IMR-90 (cell line): ENCODE measurements at regions not wholly inside any gene's neighbourhood (a gene's known extent, or its start where the extent isn't known, plus 50 kb on each side); places are given as distances from the start of the nearest gene placed in this dataset.

Experiments used
- ATAC-seq: fragments of 200-7000 bp; cut with Tn5 transposase; 2 replicates; pipeline ENCODE4 v1.9.1; 2020; ENCODE audit warnings: low read depth, mild to moderate bottlenecking, moderate library complexity
- BruUV-seq: library from RNA; stranded (reverse); fragments of 400-500 nt; replicated peaks from 2 replicates; lab custom pipeline; 2021; lab: Mats Ljungman, UMichigan
- CTCF ChIA-PET: fragments of 300-600 bp; formaldehyde crosslinking; extraction: SDS; loops from one replicate; lab custom pipeline; 2021; ENCODE audit warnings: antibody characterized with exemption; lab: Yijun Ruan, JAX
- POLR2A ChIA-PET: fragments of 300-600 bp; sonication (Branson Sonifier 250); formaldehyde crosslinking; loops from one replicate; lab custom pipeline; 2022; ENCODE audit warnings: antibody characterized with exemption; ENCODE audit not compliant: unreplicated experiment; lab: Charles Lee
- DNase-seq: peaks from one replicate; pipeline ENCODE4 v3.0.0; 2013
- H2AFZ ChIP-seq: replicated peaks from 2 replicates; pipeline ENCODE3; 2013; ENCODE audit warnings: low read length, mild to moderate bottlenecking; ENCODE audit not compliant: poor library complexity
- H2AK5ac ChIP-seq: 2 replicates; pipeline ENCODE4 v1.6.1; 2013; ENCODE audit warnings: low read depth, low read length, inconsistent platforms
- H2AK9ac ChIP-seq: replicated peaks from 2 replicates; pipeline ENCODE3; 2013; ENCODE audit warnings: mild to moderate bottlenecking, low read depth, low read length, moderate library complexity; ENCODE audit not compliant: poor library complexity
- H2BK120ac ChIP-seq: 2 replicates; pipeline ENCODE4 v1.6.1; 2013; ENCODE audit warnings: low read depth, low read length, inconsistent platforms
- H2BK15ac ChIP-seq: 3 replicates; pipeline ENCODE4 v1.6.1; 2013; ENCODE audit warnings: low read depth, low read length, inconsistent platforms
- H2BK20ac ChIP-seq: 2 replicates; pipeline ENCODE4 v1.6.1; 2013; ENCODE audit warnings: low read depth, mild to moderate bottlenecking, inconsistent platforms, low read length, moderate library complexity
- H2BK5ac ChIP-seq: 2 replicates; pipeline ENCODE4 v1.6.1; 2013; ENCODE audit warnings: mild to moderate bottlenecking, low read depth, low read length, inconsistent platforms; ENCODE audit not compliant: poor library complexity, severe bottlenecking
- H3K14ac ChIP-seq: replicated peaks from 2 replicates; pipeline ENCODE4 v1.6.1; 2013; ENCODE audit warnings: low read depth, low read length, inconsistent platforms
- H3K18ac ChIP-seq: 2 replicates; pipeline ENCODE4 v1.6.1; 2013; ENCODE audit warnings: low read depth, low read length, control low read depth
- H3K23ac ChIP-seq: 2 replicates; pipeline ENCODE4 v1.6.1; 2013; ENCODE audit warnings: low read depth, low read length, inconsistent platforms
- H3K27ac ChIP-seq: 2 replicates; pipeline ENCODE4 v1.5.1; 2013; ENCODE audit warnings: mild to moderate bottlenecking, control low read depth, low read length; ENCODE audit not compliant: insufficient read depth
- H3K27me3 ChIP-seq: 2 replicates; pipeline ENCODE4 v1.6.1; 2013; ENCODE audit warnings: low read length; ENCODE audit not compliant: control insufficient read depth, insufficient read depth
- H3K36me3 ChIP-seq: 2 replicates; pipeline ENCODE4 v1.6.1; 2013; ENCODE audit warnings: low read length, mixed read lengths; ENCODE audit not compliant: control insufficient read depth, insufficient read depth
- H3K4ac ChIP-seq: 2 replicates; pipeline ENCODE4 v1.6.1; 2013; ENCODE audit warnings: low read depth, low read length, inconsistent platforms
- H3K4me1 ChIP-seq: 2 replicates; pipeline ENCODE4 v1.6.1; 2013; ENCODE audit warnings: low read length, mixed read lengths; ENCODE audit not compliant: control insufficient read depth, insufficient read depth
- H3K4me2 ChIP-seq: 2 replicates; pipeline ENCODE4 v1.6.1; 2013; ENCODE audit warnings: low read depth, mild to moderate bottlenecking, control low read depth, low read length, moderate library complexity
- H3K4me3 ChIP-seq: 2 replicates; pipeline ENCODE4 v1.5.1; 2013; ENCODE audit warnings: low read depth, mild to moderate bottlenecking, control low read depth, low read length, moderate library complexity; ENCODE audit not compliant: insufficient read depth
- H3K56ac ChIP-seq: 2 replicates; pipeline ENCODE4 v1.6.1; 2013; ENCODE audit warnings: low read length, inconsistent platforms; ENCODE audit not compliant: insufficient read depth; ENCODE audit errors: extremely low read depth
- H3K79me1 ChIP-seq, 2 experiments: 2 replicates each; pipeline ENCODE4 v1.6.1; 2013; ENCODE audit warnings: low read length in 2 of 2, inconsistent platforms in 1 of 2, low read depth in 1 of 2
- H3K9ac ChIP-seq: 2 replicates; pipeline ENCODE4 v1.6.1; 2013; ENCODE audit warnings: low read depth, low read length, control low read depth
- H3K9me1 ChIP-seq: 2 replicates; pipeline ENCODE4 v1.6.1; 2013; ENCODE audit warnings: low read length, inconsistent platforms; ENCODE audit not compliant: insufficient read depth
- H3K9me3 ChIP-seq: 2 replicates; pipeline ENCODE4 v1.6.1; 2013; ENCODE audit warnings: low read length; ENCODE audit not compliant: control insufficient read depth, insufficient read depth
- H4K20me1 ChIP-seq: 2 replicates; pipeline ENCODE4 v1.6.1; 2013; ENCODE audit warnings: low read length, inconsistent platforms; ENCODE audit not compliant: insufficient read depth
- H4K5ac ChIP-seq: 2 replicates; pipeline ENCODE4 v1.6.1; 2013; ENCODE audit warnings: mild to moderate bottlenecking, low read depth, low read length, control low read depth
- H4K8ac ChIP-seq, 2 experiments: 2 replicates each; pipeline ENCODE4 v1.6.1; 2013; ENCODE audit warnings: low read depth in 2 of 2, low read length in 2 of 2, control low read depth in 1 of 2, inconsistent platforms in 1 of 2
- H4K91ac ChIP-seq: 2 replicates; pipeline ENCODE4 v1.6.1; 2013; ENCODE audit warnings: low read depth, low read length, inconsistent platforms; ENCODE audit not compliant: insufficient read depth
- MAFK ChIP-seq: IDR thresholded peaks from 2 replicates; pipeline ENCODE4 v1.6.1; 2012; ENCODE audit warnings: low read depth, low read length, improper control_type of control experiment
- MAZ ChIP-seq: IDR thresholded peaks from 2 replicates; pipeline ENCODE4 v1.6.1; 2012; ENCODE audit warnings: low read depth, mild to moderate bottlenecking, low read length, improper control_type of control experiment, moderate library complexity, borderline replicate concordance
- MXI1 ChIP-seq: IDR thresholded peaks from 2 replicates; pipeline ENCODE4 v1.6.1; 2012; ENCODE audit warnings: low read depth, mild to moderate bottlenecking, low read length, moderate library complexity, borderline replicate concordance
- RAD21 ChIP-seq: IDR thresholded peaks from 2 replicates; pipeline ENCODE4 v1.6.1; 2012; ENCODE audit warnings: low read length, improper control_type of control experiment
- RCOR1 ChIP-seq: IDR thresholded peaks from 2 replicates; pipeline ENCODE4 v1.6.1; 2012; ENCODE audit warnings: mild to moderate bottlenecking, low read length, improper control_type of control experiment; ENCODE audit not compliant: insufficient replicate concordance
- RFX5 ChIP-seq: IDR thresholded peaks from 2 replicates; pipeline ENCODE4 v1.8.0; 2012; ENCODE audit warnings: low read depth, mild to moderate bottlenecking, low read length, moderate library complexity
- SMC3 ChIP-seq: fragments of 150-350 bp; IDR thresholded peaks from 2 replicates; pipeline ENCODE4 v1.6.1; 2016; ENCODE audit warnings: low read depth, mild to moderate bottlenecking, antibody characterized with exemption, low read length, moderate library complexity
- WGBS, 2 experiments: methylation state at CpG; one replicate each; pipeline versions ENCODE4 v1.1.5 to v1.1.7; 2013; ENCODE audit warnings: missing lambda C conversion rate in 2 of 2; ENCODE audit not compliant: insufficient read length in 1 of 2; ENCODE audit errors: extremely low coverage in 2 of 2; 5-methylcytosine and 5-hydroxymethylcytosine counted together
- dilution Hi-C: fragments of 300-500 bp; cut with HindIII; formaldehyde crosslinking; loops from one replicate; pipeline ENCODE4 v1.14.3; 2018; ENCODE audit warnings: low sequenced_read_pairs; ENCODE audit not compliant: unreplicated experiment
- in situ Hi-C: fragments of 300-500 bp; cut with MboI; formaldehyde crosslinking; loops from 3 replicates; pipeline ENCODE4 v1.14.3; 2019; ENCODE audit warnings: low sequenced_read_pairs, inconsistent platforms, mixed read lengths
- intact Hi-C: fragments of 100-400 bp; cut with micrococcal nuclease; formaldehyde crosslinking; loops from 2 replicates; pipeline ENCODE4 v1.10.0; 2022
- TF ChIP-seq, protein P1 (sequence below): conservative IDR thresholded peaks from 2 replicates; pipeline ENCODE4 v1.5.1; 2012; ENCODE audit warnings: mild to moderate bottlenecking, low read depth, low read length, improper control_type of control experiment
- TF ChIP-seq, protein P2 (sequence below): fragments of 150-350 bp; IDR thresholded peaks from 2 replicates; pipeline ENCODE4 v1.6.1; 2017; ENCODE audit warnings: mild to moderate bottlenecking, antibody characterized with exemption, low read length, low read depth

DNA sequence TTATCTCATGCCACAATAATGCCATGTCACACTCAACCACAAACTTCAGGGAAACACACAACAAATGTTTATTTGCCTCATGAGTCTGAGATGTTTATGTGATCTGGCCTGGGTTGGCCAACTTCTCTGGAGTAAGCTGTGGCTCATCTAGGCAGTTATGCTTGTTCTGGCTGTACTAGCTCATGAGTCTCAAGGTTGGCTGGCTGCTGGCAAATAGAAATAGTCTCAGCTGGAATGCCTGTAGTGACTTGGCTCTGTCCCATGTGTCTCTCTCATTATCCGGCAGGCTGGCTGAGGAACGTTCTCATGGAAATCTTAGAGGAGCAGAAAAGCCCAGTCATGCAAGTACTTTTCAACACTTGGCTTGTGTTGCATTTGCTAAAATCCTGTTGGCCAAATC, 234.9 kb upstream of the CDH2 start:
- DNase-seq, result no peak

More for the DNA sequence above, 234.9 kb upstream of the CDH2 start:
- Histone ChIP-seq H3K9me3 (no peaks in the 10 kb centered on the region), H4K8ac (no peak overlapping the region), H2BK120ac (no peak overlapping the region), H3K27ac (no peak overlapping the region), H4K91ac (no peak overlapping the region), H3K36me3 (no peaks in the 10 kb centered on the region), H3K56ac (no peak overlapping the region), H2BK5ac (no peak overlapping the region), H2BK20ac (no peak overlapping the region), H4K20me1 (no peaks in the 10 kb centered on the region), H3K18ac (no peak overlapping the region), H3K4me2 (no peak overlapping the region), H3K4me3 (no peak overlapping the region), H3K79me1 (no peaks in the 10 kb centered on the region), H4K5ac (no peak overlapping the region), H3K9ac (no peak overlapping the region), H3K23ac (no peak overlapping the region), H3K9me1 (no peaks in the 10 kb centered on the region), H3K4me1 (no peaks in the 10 kb centered on the region), H2BK15ac (no peak overlapping the region), H2AK5ac (no peak overlapping the region), H3K4ac (no peak overlapping the region), H3K27me3 (no peaks in the 10 kb centered on the region), H2AK9ac (peak overlapping the region; percentile 69), H3K14ac (no peak overlapping the region), H2AFZ (no peak overlapping the region)
- intact Hi-C loops (no loop called here), dilution Hi-C loops (no loop called here), in situ Hi-C loops (no loop called here)
- WGBS, 2 experiments, result no CpG with 5 or more reads among the region's 2 CpGs
- TF ChIP-seq MXI1 (no peak), MAZ (no peak), RCOR1 (no peak), MAFK (no peak), RAD21 (no peak), RFX5 (no peak), SMC3 (no peak)
- TF ChIP-seq, protein P1, sequence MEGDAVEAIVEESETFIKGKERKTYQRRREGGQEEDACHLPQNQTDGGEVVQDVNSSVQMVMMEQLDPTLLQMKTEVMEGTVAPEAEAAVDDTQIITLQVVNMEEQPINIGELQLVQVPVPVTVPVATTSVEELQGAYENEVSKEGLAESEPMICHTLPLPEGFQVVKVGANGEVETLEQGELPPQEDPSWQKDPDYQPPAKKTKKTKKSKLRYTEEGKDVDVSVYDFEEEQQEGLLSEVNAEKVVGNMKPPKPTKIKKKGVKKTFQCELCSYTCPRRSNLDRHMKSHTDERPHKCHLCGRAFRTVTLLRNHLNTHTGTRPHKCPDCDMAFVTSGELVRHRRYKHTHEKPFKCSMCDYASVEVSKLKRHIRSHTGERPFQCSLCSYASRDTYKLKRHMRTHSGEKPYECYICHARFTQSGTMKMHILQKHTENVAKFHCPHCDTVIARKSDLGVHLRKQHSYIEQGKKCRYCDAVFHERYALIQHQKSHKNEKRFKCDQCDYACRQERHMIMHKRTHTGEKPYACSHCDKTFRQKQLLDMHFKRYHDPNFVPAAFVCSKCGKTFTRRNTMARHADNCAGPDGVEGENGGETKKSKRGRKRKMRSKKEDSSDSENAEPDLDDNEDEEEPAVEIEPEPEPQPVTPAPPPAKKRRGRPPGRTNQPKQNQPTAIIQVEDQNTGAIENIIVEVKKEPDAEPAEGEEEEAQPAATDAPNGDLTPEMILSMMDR, result no peak
- TF ChIP-seq, protein P2, sequence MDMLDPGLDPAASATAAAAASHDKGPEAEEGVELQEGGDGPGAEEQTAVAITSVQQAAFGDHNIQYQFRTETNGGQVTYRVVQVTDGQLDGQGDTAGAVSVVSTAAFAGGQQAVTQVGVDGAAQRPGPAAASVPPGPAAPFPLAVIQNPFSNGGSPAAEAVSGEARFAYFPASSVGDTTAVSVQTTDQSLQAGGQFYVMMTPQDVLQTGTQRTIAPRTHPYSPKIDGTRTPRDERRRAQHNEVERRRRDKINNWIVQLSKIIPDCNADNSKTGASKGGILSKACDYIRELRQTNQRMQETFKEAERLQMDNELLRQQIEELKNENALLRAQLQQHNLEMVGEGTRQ, result no peak
- CTCF ChIA-PET, result no interaction called here
- ATAC-seq, result no peak; the same call in 1 of the 2 replicates
- BruUV-seq, result no TSS peak
- POLR2A ChIA-PET, result no interaction called here
